HepG2 (cell line): ENCODE measurements at regions not wholly inside any gene's neighbourhood (a gene's known extent, or its start where the extent isn't known, plus 50 kb on each side); places are given as distances from the start of the nearest gene placed in this dataset.

ENCODE experiments used
- ATAC-seq: fragments of 200-7000 bp; cut with Tn5 transposase; 3 replicates; pipeline ENCODE4 v1.9.1; 2020; ENCODE audit warnings: mild to moderate bottlenecking, moderate library complexity
- BruUV-seq: library from RNA; stranded (reverse); fragments of 400-500 nt; replicated peaks from 2 replicates; lab custom pipeline; 2021; lab: Mats Ljungman, UMichigan
- CTCF ChIA-PET: fragments of 300-600 bp; formaldehyde crosslinking; extraction: SDS; loops from one replicate; lab custom pipeline; 2021; ENCODE audit warnings: low total read pairs, inconsistent platforms, low intra/inter-chr PET ratio; lab: Yijun Ruan, JAX
- POLR2A ChIA-PET: fragments of 350-600 bp; sonication (Branson Sonifier 250); formaldehyde crosslinking; loops from one replicate; lab custom pipeline; 2020; ENCODE audit warnings: antibody characterized with exemption, inconsistent platforms; lab: Yijun Ruan, JAX
- DNase-seq: peaks from one replicate; pipeline ENCODE4 v3.0.0-alpha.2; 2015; ENCODE audit warnings: low spot score
- FAIRE-seq: peaks from 3 replicates; lab custom pipeline; 2011; peaks lifted over from hg19 to GRCh38; lab: Jason Lieb, UNC
- H2AFZ ChIP-seq: one replicate; pipeline ENCODE4 v1.6.1; 2011; ENCODE audit warnings: low read length, inconsistent platforms
- H3K27ac ChIP-seq: fragments of 300-600 bp; 3 replicates; pipeline ENCODE4 v1.8.0; 2011; ENCODE audit warnings: mixed run types, mild to moderate bottlenecking, mixed read lengths, low read length, inconsistent platforms; ENCODE audit not compliant: insufficient read depth; ENCODE audit errors: extremely low read length
- H3K27me3 ChIP-seq, 2 experiments: fragments of 200-600 bp in 1 of 2; 2 replicates in 1 of 2; 3 replicates in 1 of 2; pipeline versions ENCODE4 v1.6.0 to v1.8.0; 2011; ENCODE audit warnings: low read length in 2 of 2, mild to moderate bottlenecking in 2 of 2, moderate library complexity in 2 of 2, inconsistent platforms in 1 of 2; ENCODE audit not compliant: insufficient read depth in 2 of 2, control insufficient read depth in 1 of 2
- H3K36me3 ChIP-seq, 2 experiments: fragments of 200-600 bp in 1 of 2; replicated peaks in 1 of 2; 2 replicates in 1 of 2; 3 replicates in 1 of 2; pipeline versions ENCODE4 v1.5.1 to v1.8.0; 2011; ENCODE audit warnings: low read length in 2 of 2, inconsistent platforms in 1 of 2; ENCODE audit not compliant: insufficient read depth in 2 of 2, control insufficient read depth in 1 of 2
- H3K4me1 ChIP-seq: 2 replicates; pipeline ENCODE4 v1.5.1; 2012; ENCODE audit warnings: low read length, inconsistent platforms; ENCODE audit not compliant: insufficient read depth
- H3K4me2 ChIP-seq: 2 replicates; pipeline ENCODE4 v1.6.0; 2011; ENCODE audit warnings: low read depth, low read length, inconsistent platforms
- H3K4me3 ChIP-seq, 3 experiments: fragments of 200-600 bp in 1 of 3; sonication (generic), shearing (Covaris generic) in 1 of 3; replicated peaks in 1 of 3; 2 replicates each; pipeline ENCODE4 v1.5.1; 2011 to 2016; ENCODE audit warnings: low read length in 3 of 3, inconsistent platforms in 2 of 3, low read depth in 2 of 3, mild to moderate bottlenecking in 2 of 3, control low read depth in 1 of 3, mixed read lengths in 1 of 3; ENCODE audit not compliant: insufficient read depth in 1 of 3
- H3K79me2 ChIP-seq: one replicate; pipeline ENCODE4 v1.6.1; 2011; ENCODE audit warnings: low read length, inconsistent platforms; ENCODE audit not compliant: insufficient read depth
- H3K9ac ChIP-seq: 2 replicates; pipeline ENCODE4 v1.6.0; 2011; ENCODE audit warnings: mild to moderate bottlenecking, low read depth, low read length, inconsistent platforms; ENCODE audit not compliant: insufficient read depth
- H3K9me3 ChIP-seq: 2 replicates; pipeline ENCODE4 v1.5.1; 2012; ENCODE audit warnings: mild to moderate bottlenecking, low read length
- H4K20me1 ChIP-seq: 2 replicates; pipeline ENCODE4 v1.6.0; 2011; ENCODE audit warnings: inconsistent platforms, mild to moderate bottlenecking, low read length, moderate library complexity; ENCODE audit not compliant: insufficient read depth
- CERS6 ChIP-seq: sonication (generic); formaldehyde crosslinking; IDR thresholded peaks from 2 replicates; pipeline ENCODE4 v1.5.0; 2020; ENCODE audit warnings: missing genetic modification reagents
- FOXM1 ChIP-seq: sonication (generic); formaldehyde crosslinking; IDR thresholded peaks from 2 replicates; pipeline ENCODE4 v1.5.0; 2020; ENCODE audit warnings: missing genetic modification reagents
- IRF2 ChIP-seq: IDR thresholded peaks from 2 replicates; pipeline ENCODE4 v1.6.1; 2018; ENCODE audit warnings: missing genetic modification reagents, missing compliant biosample characterization
- RAD51 ChIP-seq: fragments of 450-650 bp; IDR thresholded peaks from 2 replicates; pipeline ENCODE4 v1.6.1; 2016; ENCODE audit warnings: borderline replicate concordance
- ZBTB40 ChIP-seq, 2 experiments: fragments of 450-650 bp in 1 of 2; sonication (generic) in 1 of 2; formaldehyde crosslinking in 1 of 2; IDR thresholded peaks; 2 replicates each; pipeline versions ENCODE4 v1.6.1 to v1.8.0; 2016 to 2022; ENCODE audit warnings: antibody characterized with exemption in 1 of 2, mild to moderate bottlenecking in 1 of 2, missing genetic modification reagents in 1 of 2
- ZC3H13 ChIP-seq: sonication (generic); formaldehyde crosslinking; IDR thresholded peaks from 2 replicates; pipeline ENCODE4 v1.8.1; 2023; ENCODE audit warnings: mild to moderate bottlenecking, missing genetic modification reagents, moderate library complexity
- ZNF232 ChIP-seq: sonication (generic); formaldehyde crosslinking; IDR thresholded peaks from 2 replicates; pipeline ENCODE4 v1.4.0; 2020; ENCODE audit warnings: missing genetic modification reagents, borderline replicate concordance
- ZNF891 ChIP-seq: sonication (generic); formaldehyde crosslinking; IDR thresholded peaks from 2 replicates; pipeline ENCODE4 v1.5.0; 2020; ENCODE audit warnings: mild to moderate bottlenecking, missing genetic modification reagents
- in situ Hi-C: cut with HindIII; loops from 2 replicates; pipeline ENCODE4 v1.10.0; 2017; ENCODE audit warnings: low pct_unique_long_range_greater_than_20kb; ENCODE audit not compliant: extremely low pct_ligation_motif_present
- intact Hi-C: fragments of 100-400 bp; cut with micrococcal nuclease; formaldehyde crosslinking; loops from one replicate; pipeline ENCODE4 v1.10.0; 2022; ENCODE audit not compliant: unreplicated experiment

- CTCF ChIA-PET: no interaction called here
- TF ChIP-seq FOXM1 (CRISPR knock-in tag) (no peak), RAD51 (no peak), ZC3H13 (no peak), ZBTB40 (IDR thresholded peaks at IDR 0.05) (no peak), ZBTB40 (CRISPR knock-in tag; IDR thresholded peaks at IDR 0.05) (no peak), CERS6 (no peak), IRF2 (no peak), ZNF891 (CRISPR knock-in tag) (no peak), ZNF232 (CRISPR knock-in tag) (no peak)
- Histone ChIP-seq H3K27me3 (no peaks in the 10 kb centered on the region), H3K79me2 (no peaks in the 10 kb centered on the region), H3K4me3 (no peak overlapping the region), H3K9ac (no peak overlapping the region), H3K27ac (no peak overlapping the region), H3K4me1 (no peaks in the 10 kb centered on the region), H4K20me1 (no peaks in the 10 kb centered on the region), H3K4me2 (no peak overlapping the region), H3K9me3 (peaks cover 16% of the 10 kb centered on the region), H3K36me3 (no peaks in the 10 kb centered on the region), H2AFZ (no peak overlapping the region)
- intact Hi-C loops (no loop called here), in situ Hi-C loops (no loop called here)
- DNase-seq: no peak
- no peak for ATAC-seq
- no peak for FAIRE-seq
- POLR2A ChIA-PET: no interaction called here
- BruUV-seq: no TSS peak
Measured at GRCh38 chr4:35464964-35465528, 779.3 kb downstream of the ARAP2 start.
